A673 (cell line): ENCODE measurements at regions not wholly inside any gene's neighbourhood (a gene's known extent, or its start where the extent isn't known, plus 50 kb on each side); places are given as distances from the start of the nearest gene placed in this dataset.

Source experiments
- BruUV-seq: library from RNA; stranded (reverse); fragments of 400-500 nt; replicated peaks from 2 replicates; lab custom pipeline; 2021; lab: Mats Ljungman, UMichigan
- CTCF ChIA-PET: fragments of 300-600 bp; sonication (Branson Sonifier 250); formaldehyde crosslinking; loops from one replicate; lab custom pipeline; 2022; ENCODE audit warnings: antibody characterized with exemption; lab: Charles Lee
- POLR2A ChIA-PET: fragments of 300-600 bp; sonication (Branson Sonifier 250); formaldehyde crosslinking; loops from one replicate; lab custom pipeline; 2022; ENCODE audit warnings: antibody characterized with exemption; ENCODE audit not compliant: low non-redundant PET; lab: Charles Lee
- DNase-seq: peaks from one replicate; pipeline ENCODE4 v3.0.0-alpha.2; 2015; ENCODE audit warnings: low spot score
- H3K27ac ChIP-seq: fragments of 200-600 bp; sonication (generic); 2 replicates; pipeline ENCODE4 v1.5.1; 2016; ENCODE audit warnings: mixed run types, low read depth, mild to moderate bottlenecking, mixed read lengths, antibody characterized with exemption, low read length; ENCODE audit not compliant: poor library complexity, severe bottlenecking
- H3K27me3 ChIP-seq: fragments of 200-600 bp; sonication (generic); replicated peaks from 2 replicates; pipeline ENCODE4 v1.6.1; 2017; ENCODE audit warnings: mixed run types, low read depth, mild to moderate bottlenecking, mixed read lengths, antibody characterized with exemption, low read length; ENCODE audit not compliant: insufficient read depth, poor library complexity
- H3K36me3 ChIP-seq: fragments of 200-600 bp; sonication (generic); 2 replicates; pipeline ENCODE4 v1.6.1; 2016; ENCODE audit warnings: mixed run types, mild to moderate bottlenecking, mixed read lengths, antibody characterized with exemption, low read length; ENCODE audit not compliant: insufficient read depth, poor library complexity, severe bottlenecking
- H3K4me1 ChIP-seq: fragments of 200-600 bp; sonication (generic); 2 replicates; pipeline ENCODE4 v1.6.1; 2017; ENCODE audit warnings: mixed run types, mild to moderate bottlenecking, mixed read lengths, antibody characterized with exemption, low read length; ENCODE audit not compliant: insufficient read depth, poor library complexity, severe bottlenecking
- H3K4me3 ChIP-seq: fragments of 200-600 bp; sonication (generic); 2 replicates; pipeline ENCODE4 v1.5.1; 2016; ENCODE audit warnings: low read depth, mixed run types, mild to moderate bottlenecking, mixed read lengths, low read length; ENCODE audit not compliant: poor library complexity, severe bottlenecking
- H3K9me3 ChIP-seq: fragments of 200-600 bp; sonication (generic); 2 replicates; pipeline ENCODE4 v1.6.1; 2016; ENCODE audit warnings: mixed run types, low read depth, mild to moderate bottlenecking, mixed read lengths, antibody characterized with exemption, low read length; ENCODE audit not compliant: poor library complexity, severe bottlenecking
- CTCF ChIP-seq: fragments of 300-800, 200-600 bp; sonication (generic); conservative IDR thresholded peaks from 2 replicates; pipeline ENCODE4 v1.5.1; 2017; ENCODE audit warnings: low read depth, mild to moderate bottlenecking, antibody characterized with exemption, low read length, moderate library complexity, mixed read lengths
- EZH2 ChIP-seq: fragments of 200-600 bp; sonication (generic); IDR thresholded peaks from 2 replicates; pipeline ENCODE4 v1.6.1; 2017; ENCODE audit warnings: borderline replicate concordance, low read depth, mild to moderate bottlenecking, mixed read lengths, antibody characterized with exemption, low read length; ENCODE audit not compliant: poor library complexity, severe bottlenecking
- intact Hi-C: fragments of 100-400 bp; cut with micrococcal nuclease; formaldehyde crosslinking; loops from one replicate; pipeline ENCODE4 v1.10.0; 2022; ENCODE audit not compliant: unreplicated experiment

DNA sequence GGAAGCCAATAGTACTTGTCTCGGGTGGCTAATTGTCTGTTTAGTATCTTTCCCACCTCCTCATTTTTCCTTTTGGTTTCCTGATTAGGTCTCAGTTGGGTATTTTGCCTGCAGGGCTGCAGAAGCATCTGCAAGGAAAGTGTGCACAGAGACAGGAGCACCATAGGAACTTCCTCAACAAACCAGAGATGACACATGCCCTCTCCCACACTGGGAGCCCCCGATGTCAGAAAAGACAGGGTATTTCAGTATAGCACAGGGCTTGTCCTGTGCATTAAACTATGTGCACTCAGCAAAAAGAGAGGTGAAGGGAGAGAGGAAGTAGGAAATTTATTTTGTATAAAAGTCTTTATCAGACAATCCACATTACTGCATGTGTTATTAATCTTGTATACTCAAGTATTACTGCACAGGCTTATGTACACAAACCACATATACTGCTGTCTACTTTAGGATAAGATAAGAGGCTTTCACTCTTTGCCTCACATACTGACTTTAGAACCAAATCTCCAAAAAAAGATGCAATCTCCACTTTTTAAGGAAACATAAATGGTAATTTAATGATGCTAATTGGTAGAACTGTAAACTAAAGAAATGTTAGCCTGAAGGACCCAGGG, 501.0 kb downstream of the FOXO1 start:
- ChIA-PET POLR2A (no interaction called here), CTCF (no interaction called here)
- no peak overlapping the region for H3K27ac ChIP-seq
- no peaks in the 10 kb centered on the region for H3K9me3 ChIP-seq
- peaks cover 9% of the 10 kb centered on the region for H3K27me3 ChIP-seq
- intact Hi-C loops = no loop called here
- H3K4me1 ChIP-seq = no peaks in the 10 kb centered on the region
- no TSS peak for BruUV-seq
- H3K36me3 ChIP-seq = no peaks in the 10 kb centered on the region
- TF ChIP-seq EZH2 (no peak), CTCF (no peak)
- H3K4me3 ChIP-seq = no peak overlapping the region
- no peak for DNase-seq

DNA sequence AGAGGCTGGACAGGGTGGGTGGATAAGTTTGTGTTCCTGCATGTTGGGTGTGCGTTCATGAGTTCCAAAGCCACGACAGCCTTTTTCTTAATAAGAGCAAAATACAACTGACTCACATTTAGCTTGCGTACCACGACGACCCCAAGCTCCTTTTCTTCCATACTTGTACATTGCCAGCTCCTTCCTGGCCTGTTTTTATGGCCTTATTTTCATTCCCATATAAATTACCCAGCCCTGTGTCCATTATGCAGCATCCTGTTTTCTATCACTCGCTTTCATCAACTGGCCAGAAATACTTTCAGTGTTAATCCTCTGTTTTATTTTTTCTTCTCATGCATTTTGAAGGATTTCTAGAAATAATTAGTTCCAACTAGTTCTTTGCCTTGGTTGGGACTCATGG, 499.1 kb downstream of the FOXO1 start:
- Histone ChIP-seq H3K9me3 (no peaks in the 10 kb centered on the region), H3K27me3 (peaks cover 10% of the 10 kb centered on the region), H3K36me3 (no peaks in the 10 kb centered on the region), H3K4me3 (no peak overlapping the region), H3K4me1 (no peaks in the 10 kb centered on the region), H3K27ac (no peak overlapping the region)
- ChIA-PET POLR2A (no interaction called here), CTCF (no interaction called here)
- intact Hi-C loops = no loop called here
- BruUV-seq = no TSS peak
- DNase-seq = no peak
- TF ChIP-seq CTCF (no peak), EZH2 (no peak)

- BruUV-seq = no TSS peak
- DNase-seq = no peak
- no peak overlapping the region for H3K4me3 ChIP-seq
- H3K4me1 ChIP-seq = no peaks in the 10 kb centered on the region
- TF ChIP-seq EZH2 = no peak
- peaks cover 10% of the 10 kb centered on the region for H3K27me3 ChIP-seq
- ChIA-PET CTCF (no interaction called here), POLR2A (no interaction called here)
- no peaks in the 10 kb centered on the region for H3K36me3 ChIP-seq
- H3K9me3 ChIP-seq = no peaks in the 10 kb centered on the region
- intact Hi-C loops = no loop called here
- H3K27ac ChIP-seq = no peak overlapping the region
Measured at GRCh38 chr13:40168425-40169166, 497.8 kb downstream of the FOXO1 start.

- POLR2A ChIA-PET = no interaction called here
- H3K36me3 ChIP-seq = no peaks in the 10 kb centered on the region
- no peaks in the 10 kb centered on the region for H3K4me1 ChIP-seq
- DNase-seq = no peak
- TF ChIP-seq EZH2 (no peak), CTCF (no peak)
- CTCF ChIA-PET = no interaction called here
- peaks cover 16% of the 10 kb centered on the region for H3K27me3 ChIP-seq
- H3K4me3 ChIP-seq = no peak overlapping the region
- H3K27ac ChIP-seq = no peak overlapping the region
- intact Hi-C loops = no loop called here
- H3K9me3 ChIP-seq = no peaks in the 10 kb centered on the region
- no TSS peak for BruUV-seq
Measured at GRCh38 chr13:40169476-40169875, 497.0 kb downstream of the FOXO1 start.
